Pulmonary artery endothelial cell (primary cell): ENCODE measurements at regions not wholly inside any gene's neighbourhood (a gene's known extent, or its start where the extent isn't known, plus 50 kb on each side); places are given as distances from the start of the nearest gene placed in this dataset.
"Not testable (repeated sequence)": the region's sequence is repeated elsewhere in the genome, so short reads cannot be mapped to it uniquely, and the experiment has no call there.

Experiments used
- DNase-seq: peaks from one replicate; pipeline ENCODE4 v3.0.0-alpha.2; 2011; ENCODE audit warnings: low read depth, low spot score

DNA sequence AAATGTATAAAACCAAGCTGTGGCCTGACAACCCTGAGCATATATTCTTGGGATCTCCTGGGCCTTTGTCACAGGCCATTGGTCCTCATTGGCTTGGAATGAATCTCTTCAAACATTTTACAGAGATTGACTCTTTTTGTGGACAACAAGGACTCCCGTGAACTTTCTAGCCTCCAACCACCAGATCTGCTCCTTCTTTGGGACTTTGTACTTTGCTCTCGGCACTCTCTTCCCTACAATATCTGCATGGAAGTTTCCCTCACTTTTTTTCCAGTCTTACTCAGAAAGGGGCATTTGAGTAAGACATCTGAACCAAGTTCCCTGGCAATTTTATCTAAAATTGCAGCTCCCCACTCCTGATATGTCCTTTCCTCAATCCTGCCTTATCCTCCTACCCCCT is 158.8 kb downstream of the PHLDA1 start:
- no peak for DNase-seq

DNA sequence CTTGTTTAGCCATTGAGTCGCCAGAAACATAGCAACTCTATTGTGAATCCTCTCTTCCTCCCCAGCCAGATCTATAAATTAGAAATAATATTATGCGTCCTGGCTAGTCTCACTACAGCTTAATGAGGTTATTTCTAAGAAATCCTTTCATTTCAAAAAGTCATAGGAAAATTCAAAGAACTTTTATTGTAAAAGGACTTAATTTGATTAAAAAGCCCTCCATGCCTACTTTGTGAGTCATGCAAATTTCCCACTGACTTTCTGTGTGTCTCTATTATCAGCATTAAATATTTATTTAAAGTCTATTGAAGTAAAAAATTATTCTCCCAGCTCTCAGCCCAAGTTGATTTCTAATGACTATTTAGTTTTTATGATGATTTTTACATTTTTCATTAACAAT is 160.7 kb downstream of the PHLDA1 start:
- DNase-seq: no peak

DNA sequence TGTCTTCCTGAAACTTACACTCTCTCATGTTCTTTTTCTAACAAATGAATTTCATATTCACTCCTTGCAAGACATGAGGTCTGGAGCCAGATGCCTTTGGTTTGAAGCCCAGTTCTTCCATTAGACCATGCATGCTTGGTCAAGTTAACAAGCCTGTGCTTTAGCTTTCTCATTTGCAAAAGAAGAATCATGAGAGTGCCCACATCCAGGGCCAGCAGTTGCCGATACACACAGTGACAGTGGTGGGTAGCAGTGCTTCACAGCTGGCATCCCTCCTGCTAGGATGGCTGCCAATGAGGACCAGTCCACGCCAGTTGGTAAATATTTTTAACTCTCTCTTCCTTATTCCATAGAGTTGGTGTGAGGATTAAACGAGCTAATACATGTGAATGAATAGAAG is 163.1 kb downstream of the PHLDA1 start:
- DNase-seq: no peak

DNA sequence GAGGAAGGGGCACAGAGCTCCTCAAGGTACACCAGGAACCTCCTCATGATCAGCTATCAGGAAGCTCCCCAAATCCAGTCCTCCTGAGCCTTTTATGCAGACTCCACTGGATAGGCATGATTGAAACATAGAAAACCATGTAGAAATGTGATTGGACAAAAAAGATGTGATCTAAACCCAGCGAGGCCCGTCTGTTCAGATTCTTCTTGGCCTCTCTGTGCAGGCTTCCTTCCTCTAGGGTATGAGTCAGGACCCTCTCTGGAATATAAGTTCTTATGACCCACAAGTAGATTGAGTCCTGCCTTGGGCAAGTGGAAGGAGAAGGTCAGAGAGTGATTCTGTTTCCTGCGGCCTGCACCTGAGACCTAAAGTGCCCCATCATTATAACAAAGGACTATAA is 166.3 kb downstream of the PHLDA1 start:
- no peak for DNase-seq

DNA sequence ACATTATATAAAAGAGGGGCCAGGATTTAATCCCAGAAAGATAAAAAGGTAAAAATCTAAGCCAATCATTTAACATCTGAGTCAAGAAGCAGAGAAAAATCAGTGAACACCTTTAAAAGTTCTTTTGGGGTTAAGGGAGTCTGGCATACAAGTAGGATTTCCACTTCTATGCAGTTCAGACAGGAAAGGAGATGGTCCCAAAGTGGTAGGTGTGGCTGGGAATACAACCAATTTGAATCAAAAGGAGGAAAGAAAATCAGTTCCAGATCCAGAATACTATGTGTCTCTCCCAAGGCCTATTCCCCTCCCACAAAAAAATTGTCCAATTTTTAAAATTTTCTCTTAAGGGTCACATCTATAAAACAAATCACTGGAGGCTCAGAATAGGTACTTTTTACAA is 167.4 kb downstream of the PHLDA1 start:
- no peak for DNase-seq

DNA sequence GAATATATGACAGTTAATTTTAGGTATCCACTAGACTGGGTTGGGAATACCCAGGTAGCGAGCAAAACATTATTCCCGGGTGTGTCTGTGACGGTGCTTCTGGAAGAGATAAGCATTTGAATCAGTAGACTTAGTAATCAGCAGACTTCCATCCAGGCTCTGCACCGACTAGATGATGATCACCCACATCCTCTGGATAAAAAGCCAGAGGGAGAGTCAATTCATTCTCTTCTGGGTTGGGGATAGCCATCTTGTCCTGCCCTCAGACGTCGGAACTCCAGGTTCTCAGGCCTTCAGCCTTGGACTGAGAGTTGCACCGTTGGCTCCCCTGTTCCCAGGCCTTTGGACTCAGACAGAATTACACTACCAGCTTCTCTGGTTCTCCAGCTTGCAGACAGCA is 168.0 kb downstream of the PHLDA1 start:
- DNase-seq: no peak

DNA sequence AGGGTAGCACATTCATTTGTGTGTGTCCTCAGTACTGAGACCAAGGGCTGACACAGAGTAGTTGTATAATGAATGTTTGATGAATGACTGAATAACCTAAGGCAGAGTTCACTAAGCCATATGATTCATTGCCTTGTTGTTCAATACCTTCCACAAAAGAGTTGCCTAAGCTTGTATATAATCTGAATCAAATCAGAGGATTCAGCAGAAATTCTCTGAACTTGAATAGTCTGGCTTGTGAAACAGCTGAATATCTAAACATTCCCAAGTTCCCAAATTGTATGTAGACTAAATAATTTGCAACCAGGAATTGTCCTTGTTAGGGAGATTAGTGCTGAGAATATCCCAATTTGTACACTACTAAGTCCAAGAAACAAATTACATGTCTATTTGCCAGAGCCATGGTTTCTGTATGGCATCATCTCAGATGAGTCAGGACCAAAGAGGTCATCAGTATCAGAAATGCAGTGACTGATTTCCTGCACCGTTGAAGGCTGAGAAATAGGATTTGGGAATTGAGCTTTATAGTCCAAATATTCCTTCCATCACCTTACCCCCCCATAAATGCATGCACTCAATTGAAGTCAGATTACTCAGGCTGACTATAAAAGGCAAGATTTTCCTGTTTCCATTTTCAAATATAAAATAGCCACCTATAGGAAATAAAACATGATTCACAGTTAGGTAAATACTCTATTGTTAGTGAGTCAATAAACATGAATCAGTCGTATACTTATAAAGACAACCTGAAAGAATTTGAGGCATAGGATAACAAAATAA is 168.7 kb downstream of the PHLDA1 start:
- DNase-seq: peak; percentile 58

DNA sequence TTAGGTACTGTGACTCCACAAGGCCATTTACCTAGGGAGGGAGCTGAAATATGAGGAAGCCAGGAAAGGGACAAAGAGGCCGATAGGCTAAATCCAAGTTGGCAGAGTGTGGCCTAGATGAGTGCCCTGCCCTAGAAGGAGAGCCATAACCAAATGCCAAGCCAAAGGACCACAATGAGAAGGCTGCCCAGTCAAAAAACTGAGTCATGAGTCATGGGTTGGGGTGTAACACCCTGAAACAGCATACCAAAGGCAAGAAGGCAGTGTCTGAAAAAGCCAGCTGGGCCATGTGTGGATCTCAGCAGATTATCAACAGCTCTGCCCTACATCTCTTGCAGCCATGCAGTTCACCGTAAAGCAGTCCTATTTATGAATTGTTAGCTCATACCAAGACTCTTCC is 171.7 kb downstream of the PHLDA1 start:
- DNase-seq: no peak

DNA sequence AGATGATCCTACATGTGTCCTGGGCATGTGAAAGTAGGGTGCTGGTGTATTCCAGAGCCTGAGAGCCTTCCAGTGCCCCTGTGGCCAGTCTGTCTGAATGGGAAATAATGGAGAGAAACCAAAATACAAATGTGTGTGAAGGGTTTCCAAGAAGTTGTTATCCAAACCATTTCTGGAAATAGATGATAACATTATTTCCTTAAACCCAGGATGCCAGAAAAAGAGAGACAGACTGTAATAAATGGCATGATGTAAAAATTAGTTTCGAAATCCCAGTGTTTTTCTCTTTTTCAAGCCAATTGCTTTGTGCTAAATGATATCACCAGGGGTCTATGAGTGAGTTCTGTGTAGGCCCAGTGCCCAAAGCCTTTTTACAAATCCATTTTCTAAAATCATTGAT is 175.3 kb downstream of the PHLDA1 start:
- DNase-seq: no peak

DNA sequence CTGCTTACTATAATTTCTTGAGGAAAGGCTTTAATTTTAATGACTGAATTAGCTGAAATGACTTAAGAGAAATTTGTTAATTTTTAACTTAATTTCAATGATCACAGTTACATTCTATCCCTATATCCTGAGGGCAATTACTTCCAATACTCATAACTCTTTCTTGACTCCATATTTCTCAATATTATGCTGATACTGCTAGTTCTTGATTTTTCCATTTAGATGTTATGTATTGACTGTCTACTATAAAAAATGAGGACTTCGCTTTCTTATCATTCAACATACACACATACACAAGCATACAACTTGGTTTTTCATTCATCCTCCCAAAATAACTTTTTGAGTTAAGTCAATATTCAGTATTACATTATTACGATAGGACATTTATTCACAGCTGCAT is 176.2 kb downstream of the PHLDA1 start:
- no peak for DNase-seq

DNA sequence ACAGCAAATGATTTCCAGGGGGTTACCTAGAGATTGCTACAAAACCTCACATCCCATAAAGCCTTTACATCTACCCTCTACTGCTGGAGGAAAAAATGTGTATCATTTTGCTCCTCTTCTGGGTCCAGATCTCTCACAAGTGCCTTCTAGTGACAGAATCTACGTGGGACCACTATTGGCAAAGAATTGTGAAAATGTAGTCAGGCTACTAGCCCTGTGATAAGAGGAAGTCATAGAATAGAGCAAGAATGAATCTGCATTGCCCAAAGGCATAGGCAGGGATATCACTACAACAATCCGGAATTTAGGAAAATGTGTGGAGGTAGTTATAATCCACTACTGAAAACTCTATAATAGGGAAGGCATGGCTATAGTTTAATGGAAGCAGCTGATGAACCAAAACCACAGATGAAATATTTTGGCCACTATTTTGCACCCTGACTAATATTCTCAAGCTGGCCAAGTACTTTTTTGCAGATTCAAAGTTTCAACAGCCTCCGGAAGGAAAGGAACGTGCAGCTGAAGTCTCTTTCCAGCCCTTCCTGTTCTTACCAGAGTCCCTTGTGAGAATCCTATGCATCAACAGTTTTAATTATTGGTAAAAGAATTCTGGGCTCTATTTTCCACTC is 176.8 kb downstream of the PHLDA1 start:
- no peak for DNase-seq

DNA sequence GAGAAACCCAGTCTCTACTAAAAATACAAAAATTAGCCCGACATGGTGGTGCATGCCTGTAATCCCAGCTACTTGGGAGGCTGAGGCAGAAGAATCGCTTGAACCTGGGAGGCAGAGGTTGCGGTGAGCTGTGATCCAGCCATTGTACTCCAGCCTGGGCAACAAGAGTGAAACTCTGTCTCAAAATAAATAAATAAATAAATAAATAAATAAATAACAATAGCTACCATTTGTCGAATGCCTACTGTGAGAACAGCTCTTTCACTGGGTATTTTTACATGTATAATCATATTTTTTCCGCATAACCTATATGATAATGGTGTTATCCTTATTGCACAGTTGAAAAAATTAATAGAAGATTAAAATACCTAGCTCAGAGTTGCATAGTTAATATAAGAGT is 177.4 kb downstream of the PHLDA1 start:
- not testable (repeated sequence) for DNase-seq

DNA sequence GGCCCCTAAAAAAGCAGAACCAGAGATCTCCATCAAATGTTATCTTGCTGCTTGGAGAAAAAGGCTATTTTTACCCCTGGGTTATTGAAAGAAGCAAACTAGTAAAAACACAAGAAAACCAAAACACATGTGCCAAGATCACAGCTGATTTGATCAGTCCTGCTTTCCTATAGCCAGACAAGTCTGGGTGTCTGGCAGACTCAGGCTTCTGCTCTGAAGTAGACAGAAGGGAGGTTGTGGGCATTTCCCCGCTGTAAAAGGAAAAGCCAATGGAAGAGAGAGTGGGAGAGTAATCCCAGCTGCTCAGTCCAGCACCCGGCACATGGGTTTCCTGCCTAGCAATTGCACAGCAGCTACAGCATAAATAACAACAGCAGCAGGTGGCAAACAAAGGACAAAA is 177.9 kb downstream of the PHLDA1 start:
- no peak for DNase-seq

DNA sequence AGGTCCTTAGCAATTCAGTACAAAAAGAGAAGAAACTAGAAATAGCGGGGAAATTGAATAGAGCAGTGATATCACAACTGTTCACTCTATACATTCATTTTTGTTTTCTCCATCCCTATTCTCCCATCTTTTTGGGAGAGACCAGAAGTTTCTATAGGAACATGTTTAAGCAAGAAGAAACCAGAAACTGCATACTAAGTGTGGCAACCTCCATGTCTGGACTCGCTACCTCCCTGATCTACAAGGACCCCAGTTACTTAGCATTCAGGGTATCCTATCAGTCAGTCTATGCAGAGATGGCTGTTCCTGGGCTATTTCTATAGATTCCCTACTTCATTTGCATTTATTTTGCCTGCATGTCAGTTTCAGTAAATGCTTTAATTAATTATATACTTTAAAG is 178.6 kb downstream of the PHLDA1 start:
- DNase-seq: no peak

DNA sequence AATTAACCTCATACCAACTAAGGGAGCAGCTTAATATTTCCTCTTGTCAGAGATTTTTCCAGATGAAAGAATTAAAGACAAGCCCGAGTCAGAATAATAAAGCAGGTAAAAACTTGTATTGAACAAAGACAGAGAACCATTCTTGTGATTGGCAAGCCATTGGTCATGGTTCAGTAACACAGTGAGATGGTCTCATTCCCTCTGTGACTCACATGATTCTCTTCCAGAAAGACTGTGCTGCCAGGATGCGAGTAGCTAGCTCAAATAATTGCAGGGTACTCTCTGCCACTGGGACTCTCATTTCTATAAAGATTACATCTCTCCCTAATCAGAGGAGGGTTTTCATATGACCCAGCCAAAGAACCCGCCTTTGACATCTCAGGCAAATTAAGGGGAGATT is 179.4 kb downstream of the PHLDA1 start:
- no peak for DNase-seq

DNA sequence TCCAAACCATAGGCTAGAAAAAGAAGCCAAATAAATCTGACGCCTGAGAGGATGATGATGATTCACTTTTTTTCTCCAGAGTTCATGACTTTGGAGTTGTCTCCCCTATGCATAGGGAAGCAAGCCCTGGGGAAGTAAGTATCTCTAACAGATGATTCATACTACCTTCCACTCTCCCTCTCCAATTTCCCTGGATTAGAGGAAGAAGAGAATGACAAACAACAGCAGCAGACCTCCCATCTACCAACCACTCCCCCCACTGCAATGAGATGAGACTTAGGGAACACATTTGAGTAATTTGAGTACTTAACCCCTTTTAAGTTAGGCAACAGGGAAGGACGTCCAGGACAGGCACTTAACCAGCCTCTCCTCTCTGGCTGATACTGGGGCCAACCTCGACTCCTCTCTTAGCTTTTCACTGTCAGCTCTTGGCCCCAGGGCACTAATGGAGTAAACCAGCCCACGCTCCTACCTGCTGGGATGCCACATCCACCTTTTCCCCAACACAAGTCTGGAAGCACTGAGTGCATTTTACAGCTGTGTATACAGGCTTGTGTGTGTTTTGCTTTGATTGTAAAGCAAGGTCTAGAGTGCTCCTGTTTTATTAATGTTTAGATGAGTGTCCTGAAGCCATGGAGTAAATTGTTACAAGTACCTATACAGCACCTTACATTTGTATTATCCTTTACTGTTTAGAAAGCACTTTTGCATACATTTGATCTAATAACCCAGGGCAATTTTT is 180.7 kb downstream of the PHLDA1 start:
- no peak for DNase-seq

DNA sequence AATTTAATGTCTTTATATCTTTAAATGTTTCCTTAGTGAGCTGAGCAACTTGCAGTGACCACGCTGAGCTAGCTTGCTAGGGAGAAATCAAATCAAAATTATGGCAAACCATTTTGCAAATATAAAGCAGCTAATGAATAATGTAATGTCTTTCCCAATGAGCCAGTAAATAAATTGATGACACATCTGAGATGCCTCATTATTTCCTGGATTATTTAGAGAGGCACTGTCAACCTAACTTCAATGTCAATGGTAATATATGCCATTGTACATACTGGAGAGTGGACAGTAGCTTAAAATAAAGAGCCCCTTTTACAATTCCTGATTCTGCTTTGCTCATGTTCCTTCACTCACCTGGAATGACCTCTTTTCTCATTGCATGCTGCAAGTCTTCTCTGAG is 182.6 kb downstream of the PHLDA1 start:
- no peak for DNase-seq

DNA sequence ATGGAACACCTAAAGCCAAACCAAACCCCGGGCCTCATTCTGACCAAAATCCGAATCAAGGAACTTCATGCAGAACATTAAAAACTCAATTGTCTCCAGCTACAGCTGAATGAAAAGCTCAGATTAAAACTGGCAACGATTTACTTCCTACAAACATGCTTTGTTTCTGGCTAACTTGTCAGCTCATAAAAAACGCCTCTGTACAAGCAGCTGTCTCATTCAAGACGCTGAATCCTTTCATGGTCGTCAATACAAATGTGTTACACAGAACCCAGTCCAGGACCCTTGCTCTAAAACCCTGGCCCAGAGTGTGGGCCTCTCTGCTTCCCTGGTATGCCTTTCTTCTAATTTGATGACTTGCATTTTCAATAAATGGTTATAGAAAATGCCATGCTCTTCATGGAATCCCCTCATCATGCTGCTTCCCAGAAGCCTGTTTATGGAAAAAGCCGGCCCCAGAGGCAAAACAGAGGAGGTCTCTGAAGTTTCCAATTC is 183.1 kb downstream of the PHLDA1 start:
- DNase-seq: no peak

DNA sequence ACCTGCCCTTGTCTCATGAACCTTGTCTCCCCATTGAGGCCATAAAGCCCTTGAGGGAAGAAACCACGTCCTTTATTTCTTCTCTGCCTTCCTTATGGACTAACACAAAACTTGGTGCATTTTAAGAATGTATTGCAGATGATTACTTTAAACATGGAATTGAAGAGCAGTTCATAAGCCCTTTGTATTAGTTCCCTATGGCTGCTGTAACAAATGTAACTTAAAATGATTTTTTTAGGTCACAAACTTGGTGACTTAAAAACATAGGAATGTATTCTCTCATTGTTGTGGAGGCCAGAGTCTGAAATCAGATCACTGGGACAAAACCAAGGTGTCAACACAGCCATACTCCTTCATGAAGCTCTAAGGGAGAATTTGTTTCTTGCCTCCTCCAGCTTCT is 185.5 kb downstream of the PHLDA1 start:
- no peak for DNase-seq

DNA sequence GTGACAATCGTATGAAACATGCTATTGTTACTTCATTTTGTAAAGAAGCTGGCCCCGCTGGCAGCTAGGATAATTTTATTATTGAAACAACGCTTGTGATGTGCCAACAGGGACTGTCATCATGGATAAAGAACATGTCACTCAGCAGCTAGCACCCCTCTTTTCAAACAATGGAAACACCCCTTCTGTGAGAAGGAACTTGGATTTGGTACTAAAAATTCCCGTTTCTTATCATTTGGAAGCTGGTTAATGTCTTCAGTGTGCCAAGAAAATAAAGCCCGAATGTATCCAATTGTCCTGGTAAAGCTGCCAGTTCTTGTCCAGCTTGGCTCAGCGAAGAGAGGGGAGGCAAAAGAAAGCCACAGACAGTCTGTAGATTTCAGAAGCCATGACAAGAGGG is 186.6 kb downstream of the PHLDA1 start:
- DNase-seq: no peak

DNA sequence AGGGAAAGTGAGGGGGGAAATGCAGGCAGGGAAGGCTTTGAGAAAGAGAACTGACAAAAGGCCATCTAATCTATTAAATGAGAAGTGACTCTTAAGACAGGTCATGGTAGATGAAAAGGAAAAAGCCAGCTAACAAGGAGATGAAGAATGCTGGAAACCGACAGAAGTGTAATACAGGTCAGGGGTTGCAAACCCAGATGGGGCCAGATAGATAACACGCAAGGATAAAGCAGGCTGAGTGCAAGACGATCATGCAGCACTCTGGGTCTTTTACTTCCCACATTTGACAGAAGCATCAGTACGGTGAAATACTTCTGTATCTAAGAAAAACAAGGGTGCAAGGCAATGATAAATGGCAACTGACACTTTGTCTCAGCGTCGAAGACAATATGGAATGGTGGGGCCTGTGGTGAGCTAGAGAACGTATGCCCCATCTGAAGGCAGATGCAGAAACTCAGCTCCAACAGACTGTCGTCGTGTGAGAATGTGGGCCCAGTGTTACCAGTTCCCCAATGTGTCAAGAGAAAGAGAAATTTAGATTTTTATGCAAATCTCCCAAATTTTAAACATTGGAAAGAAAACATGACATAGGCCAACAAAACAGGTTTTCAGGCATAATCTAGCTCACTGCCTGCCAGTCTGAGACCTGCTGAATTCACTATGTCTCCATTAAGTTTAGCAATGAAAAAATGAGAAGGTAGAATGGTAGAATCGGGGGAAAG is 187.4 kb downstream of the PHLDA1 start:
- no peak for DNase-seq

DNA sequence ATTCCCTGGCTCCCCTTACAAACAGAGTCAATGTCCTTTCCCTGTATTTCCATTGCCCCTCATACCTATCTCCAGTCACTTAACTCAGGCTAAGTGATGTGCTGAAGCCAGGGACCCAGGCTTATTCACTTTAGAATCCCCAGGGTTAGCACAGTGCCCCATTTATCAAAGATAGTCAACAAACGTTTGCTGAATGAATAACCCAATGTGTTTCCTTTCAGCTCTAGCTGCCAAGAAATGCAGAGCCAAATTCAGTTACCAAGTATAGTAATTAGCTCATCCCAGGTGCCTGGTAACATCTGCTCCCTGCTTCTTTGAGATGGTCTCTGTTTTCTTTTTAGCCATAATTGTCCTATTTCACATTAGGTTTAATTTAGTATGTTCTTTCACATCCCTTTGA is 189.5 kb downstream of the PHLDA1 start:
- peak; percentile 51 for DNase-seq
